Epithelial cell of esophagus (primary cell): ENCODE measurements at regions not wholly inside any gene's neighbourhood (a gene's known extent, or its start where the extent isn't known, plus 50 kb on each side); places are given as distances from the start of the nearest gene placed in this dataset.
"Not testable (repeated sequence)": the region's sequence is repeated elsewhere in the genome, so short reads cannot be mapped to it uniquely, and the experiment has no call there.

Experiments used
- DNase-seq: peaks from one replicate; pipeline ENCODE4 v3.0.0; 2010; ENCODE audit warnings: low read depth
- H3K4me3 ChIP-seq: 2 replicates; pipeline ENCODE4 v1.5.1; 2011; ENCODE audit warnings: mild to moderate bottlenecking, low read length, control low read depth
- CTCF ChIP-seq: IDR thresholded peaks from 2 replicates; pipeline ENCODE4 v1.5.1; 2011; ENCODE audit warnings: low read depth, mild to moderate bottlenecking, low read length, control low read depth, inconsistent platforms; ENCODE audit not compliant: insufficient read depth; ENCODE audit errors: missing control alignments

GRCh38 chr9:74066128-74066527 lies 431.0 kb upstream of the RORB start:
- no peak overlapping the region for H3K4me3 ChIP-seq
- TF ChIP-seq CTCF = no peak
- DNase-seq = no peak

GRCh38 chr9:74066605-74067004 lies 430.5 kb upstream of the RORB start:
- no peak overlapping the region for H3K4me3 ChIP-seq
- no peak for DNase-seq
- no peak for TF ChIP-seq CTCF

GRCh38 chr9:74071502-74071901 lies 425.6 kb upstream of the RORB start:
- TF ChIP-seq CTCF = no peak
- no peak overlapping the region for H3K4me3 ChIP-seq
- DNase-seq = no peak

GRCh38 chr9:74073897-74074296 lies 423.2 kb upstream of the RORB start:
- no peak for TF ChIP-seq CTCF
- DNase-seq = no peak
- no peak overlapping the region for H3K4me3 ChIP-seq

DNA sequence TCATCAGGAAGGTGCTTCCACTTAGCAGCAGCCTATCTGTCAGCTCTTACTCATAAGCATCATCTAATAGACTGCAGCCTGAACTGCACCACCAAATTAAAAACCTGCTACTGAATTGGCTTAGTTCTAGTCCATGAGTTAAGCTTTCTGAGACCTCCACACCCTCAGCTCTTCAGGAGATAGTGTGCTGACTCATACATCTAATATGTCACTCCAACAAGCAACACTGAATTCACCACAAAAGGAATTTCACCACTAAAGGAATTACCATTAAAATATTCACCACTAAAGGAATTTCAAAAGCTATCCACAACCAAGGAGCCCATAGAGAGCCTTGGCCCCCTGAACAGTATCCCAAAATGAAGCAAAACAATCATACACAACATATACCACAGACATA lies 418.5 kb upstream of the RORB start:
- DNase-seq = peak; percentile 43
- no peak for TF ChIP-seq CTCF
- no peak overlapping the region for H3K4me3 ChIP-seq

DNA sequence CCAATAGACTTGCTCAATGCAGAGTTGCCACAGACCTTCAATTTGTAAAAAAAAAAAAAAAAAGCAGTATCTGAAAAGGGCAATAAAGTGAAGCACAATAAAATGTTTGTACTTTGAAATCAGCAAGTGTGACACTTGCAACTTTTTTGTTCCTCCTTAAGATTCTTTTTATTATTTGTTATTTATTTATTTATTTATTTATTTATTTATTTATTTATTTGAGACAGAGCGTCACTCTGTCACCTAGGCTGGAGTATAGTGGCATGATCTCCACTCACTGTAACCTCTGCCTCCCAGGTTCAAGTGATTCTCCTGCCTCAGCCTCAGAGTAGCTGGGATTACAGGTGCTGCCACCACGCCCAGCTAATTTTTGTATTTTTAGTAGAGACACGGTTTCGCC lies 416.5 kb upstream of the RORB start:
- H3K4me3 ChIP-seq = not testable (repeated sequence)

GRCh38 chr9:74083681-74084433 lies 413.3 kb upstream of the RORB start:
- no peak for TF ChIP-seq CTCF
- DNase-seq = no peak
- no peak overlapping the region for H3K4me3 ChIP-seq

More for the DNA sequence above, 416.5 kb upstream of the RORB start:
- not testable (repeated sequence) for DNase-seq

- DNase-seq, H3K4me3 ChIP-seq: not testable (repeated sequence)
Measured at GRCh38 chr9:74085384-74086037, 411.6 kb upstream of the RORB start.

GRCh38 chr9:74090921-74091320 lies 406.2 kb upstream of the RORB start:
- H3K4me3 ChIP-seq, DNase-seq: not testable (repeated sequence)
